ENCODE measurements at regions not wholly inside any gene's neighbourhood (a gene's known extent, or its start where the extent isn't known, plus 50 kb on each side); places are given as distances from the start of the nearest gene placed in this dataset.

DNA sequence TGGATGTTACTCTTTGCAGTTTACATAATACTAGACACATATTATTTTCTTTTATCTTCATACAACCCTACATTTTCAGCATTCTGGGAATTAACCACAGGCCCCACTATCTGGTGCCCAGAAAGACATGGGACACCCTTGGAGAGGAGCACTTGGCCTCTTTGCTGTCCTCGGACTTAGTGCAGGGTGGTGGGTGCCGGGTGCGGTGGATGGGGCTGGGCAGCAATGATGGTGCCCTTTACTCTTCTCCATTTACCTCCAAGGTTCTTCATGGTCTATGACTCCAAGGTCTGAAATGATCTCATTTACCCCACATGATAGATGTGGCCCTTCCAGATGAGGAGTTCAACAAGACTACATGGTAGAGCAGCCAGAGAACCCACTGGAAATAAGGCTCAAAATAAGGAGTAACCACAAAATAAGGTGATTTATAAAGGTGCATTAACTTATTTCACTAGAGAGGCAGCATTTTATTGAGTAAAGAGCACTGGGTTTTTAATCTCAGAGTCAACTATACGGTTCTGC, 56.2 kb upstream of the IGFBP3 start:
- no peak for DNase-seq (ENCODE audit: low read depth in 2 of 2)

DNA sequence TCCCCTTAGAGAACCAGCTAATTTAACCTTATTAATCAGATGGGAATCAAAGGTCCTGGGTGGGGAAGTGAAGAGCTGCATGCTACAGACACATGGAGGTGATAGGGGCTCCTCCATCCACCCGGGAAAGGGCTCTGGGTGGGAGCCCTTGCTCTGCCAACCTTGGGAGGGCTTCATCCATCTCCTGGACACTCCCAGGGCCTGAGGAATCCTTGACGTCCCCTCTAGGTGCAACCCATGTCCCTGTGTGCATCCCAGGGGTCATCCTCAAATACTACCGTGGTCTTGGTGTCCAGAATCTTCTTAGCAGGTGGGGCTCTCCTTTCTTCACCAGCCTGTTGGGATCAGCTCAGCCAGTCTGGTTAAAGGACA, 55.4 kb upstream of the IGFBP3 start:
- DNase-seq (ENCODE audit: low read depth in 2 of 2): no peak

DNA sequence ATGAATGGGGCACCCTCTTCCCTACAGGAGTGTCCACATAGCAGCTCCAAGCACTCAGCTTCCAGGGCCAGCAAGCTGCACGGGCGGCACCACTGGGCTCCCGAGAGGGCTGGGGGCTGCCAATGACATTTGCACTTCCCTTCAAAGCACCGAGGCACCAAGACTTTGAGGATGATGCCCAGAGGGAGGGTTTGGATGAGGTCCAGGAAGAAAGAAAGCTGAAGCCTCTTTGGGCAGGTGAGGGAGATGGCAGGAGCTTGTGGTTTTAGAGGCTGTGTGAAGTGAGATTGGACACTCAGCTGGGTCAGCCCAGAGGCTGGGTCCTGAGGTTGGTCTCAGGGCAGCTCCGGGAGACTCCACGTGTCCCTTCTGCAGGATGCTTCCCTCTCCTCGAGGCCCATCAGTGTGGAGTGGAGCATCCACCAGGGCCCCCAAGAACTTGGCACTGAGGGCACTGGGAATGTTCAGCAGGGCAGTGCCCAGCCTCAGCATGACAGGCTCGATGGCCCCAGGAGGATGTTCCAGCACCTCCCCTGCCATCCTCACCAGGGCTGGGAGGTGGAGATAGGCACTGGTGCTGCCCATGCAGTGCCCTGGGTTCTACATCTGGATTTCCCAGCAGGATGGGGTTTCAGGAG, 54.9 kb upstream of the IGFBP3 start:
- no peak for DNase-seq (ENCODE audit: low read depth in 2 of 2)

DNA sequence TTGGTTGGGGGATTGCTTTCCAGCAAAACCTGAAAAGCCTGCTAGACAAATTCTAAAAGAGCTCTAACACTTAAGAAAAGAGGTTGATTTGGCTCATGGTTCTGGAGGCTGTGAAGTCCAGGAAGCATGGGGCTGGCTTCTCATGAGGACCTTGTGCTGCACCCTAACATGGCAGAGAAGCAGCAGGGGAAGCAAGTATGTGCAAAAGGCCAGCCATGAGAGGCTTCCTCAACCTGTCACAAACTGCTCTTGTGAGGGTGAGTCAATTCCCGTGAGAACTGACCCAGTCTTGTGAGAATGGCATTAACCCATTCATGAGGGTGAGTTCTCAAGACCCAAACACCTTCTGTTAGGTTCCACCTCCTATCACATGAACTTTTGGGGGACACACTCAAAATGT, 54.3 kb upstream of the IGFBP3 start:
- DNase-seq (ENCODE audit: low read depth in 2 of 2): no peak

DNA sequence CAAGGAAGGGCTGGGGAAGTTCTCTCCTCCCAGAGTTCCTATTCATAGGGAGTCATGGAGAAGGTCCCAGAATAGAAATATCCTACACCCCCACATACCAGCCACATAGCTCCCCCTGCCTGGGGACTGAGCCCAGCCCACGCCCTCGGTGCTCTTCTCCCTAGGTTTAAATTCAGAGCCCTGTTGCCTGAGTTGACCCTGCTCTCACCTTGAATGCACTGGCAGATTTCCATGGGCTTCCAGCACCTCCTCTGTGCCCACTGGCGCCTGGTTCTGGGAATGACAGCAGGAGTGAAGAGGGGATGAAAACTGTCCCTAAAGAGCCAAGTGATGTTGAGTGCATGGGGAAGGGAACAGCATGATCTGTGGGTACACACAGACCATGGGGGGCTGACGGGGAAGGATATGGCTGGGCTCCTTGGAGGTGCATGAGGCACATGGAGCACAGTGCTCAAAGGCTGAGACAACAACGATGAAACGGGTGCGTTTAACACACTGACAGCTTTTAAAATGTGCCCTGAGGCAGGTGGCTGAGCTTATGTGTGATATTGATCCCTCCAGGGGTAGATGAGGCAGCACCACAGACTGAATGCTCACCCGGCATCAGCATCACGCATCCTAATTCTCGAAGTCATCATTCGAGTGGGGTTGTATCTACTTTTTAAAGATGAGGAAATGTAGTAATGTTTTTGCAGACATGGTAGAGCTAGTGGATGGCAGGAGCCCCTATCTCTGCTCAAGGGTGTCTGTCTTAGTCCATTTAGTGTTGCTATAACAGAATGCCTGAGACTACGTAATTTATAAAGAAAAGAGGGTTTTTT, 53.7 kb upstream of the IGFBP3 start:
- DNase-seq (ENCODE audit: low read depth in 2 of 2): no peak

DNA sequence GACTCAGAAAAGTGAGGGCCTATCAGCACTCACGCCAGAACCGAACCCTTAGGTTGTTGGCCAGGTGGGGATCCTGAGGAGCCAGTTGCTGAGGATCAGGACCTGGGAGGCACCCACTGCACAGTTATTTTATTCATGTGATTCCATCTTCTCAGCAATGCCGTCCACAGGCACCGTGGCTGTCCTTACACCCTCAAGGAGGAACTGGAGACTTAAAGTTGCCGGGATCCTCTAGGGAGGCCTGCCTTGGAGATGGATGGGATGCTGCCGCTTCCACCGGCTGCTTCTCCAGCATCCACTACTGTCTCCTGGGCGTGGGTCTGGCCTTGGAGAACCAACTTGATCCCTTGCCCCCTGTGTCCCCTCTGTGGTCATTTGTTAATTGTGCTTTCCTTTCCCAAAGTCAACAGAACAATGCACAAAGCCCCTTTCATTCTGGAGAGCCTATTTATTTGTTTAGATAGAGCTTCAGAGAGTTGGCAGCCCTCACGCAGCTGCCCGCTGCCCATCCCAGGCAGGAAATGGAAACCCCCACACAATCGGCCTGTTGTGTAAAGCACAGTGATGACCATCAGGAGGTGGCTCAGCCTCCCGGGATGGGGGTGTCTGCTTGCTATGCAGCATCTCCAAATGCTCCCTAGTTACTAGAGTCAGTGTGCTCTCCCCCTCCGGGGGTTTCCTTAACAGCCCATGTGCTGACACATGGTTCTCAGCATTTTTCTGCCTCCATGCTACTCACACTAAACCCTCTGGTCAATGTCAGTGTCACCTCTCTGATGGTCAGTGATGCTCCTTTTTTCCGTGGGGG, 52.9 kb upstream of the IGFBP3 start:
- no peak for DNase-seq (ENCODE audit: low read depth in 2 of 2)

DNA sequence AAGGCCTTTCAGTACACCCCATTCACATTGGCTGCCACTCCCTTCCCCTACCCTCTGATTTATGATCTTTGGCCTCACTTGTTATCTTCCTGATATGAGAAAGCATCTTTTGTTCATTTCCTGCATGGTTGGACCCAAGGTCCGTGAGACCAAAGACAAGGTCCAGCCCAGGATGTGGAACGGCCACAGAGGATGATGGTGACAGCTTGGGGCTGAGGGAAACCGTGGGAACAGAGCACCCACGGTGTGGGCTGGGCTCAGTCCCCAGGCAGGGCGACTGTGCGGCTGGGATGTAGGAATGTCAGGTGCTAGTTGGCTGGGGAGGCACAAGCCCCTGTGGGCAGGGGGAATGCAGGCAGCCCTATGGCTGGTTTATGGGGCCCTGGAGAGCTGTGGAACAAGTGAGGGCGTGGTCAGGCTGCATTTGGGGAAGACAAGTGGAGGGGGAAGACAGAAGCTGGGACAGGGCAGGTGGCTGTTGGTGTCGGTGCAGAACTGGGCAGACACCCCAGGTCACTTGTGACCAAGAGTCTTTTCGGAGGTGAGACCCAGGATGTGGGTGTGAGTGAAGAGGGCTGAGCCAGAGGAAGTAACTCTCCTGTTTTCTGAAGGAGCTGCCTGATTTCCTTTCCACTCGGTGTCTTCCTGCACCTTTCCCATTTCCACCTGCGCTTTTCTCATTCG, 51.7 kb upstream of the IGFBP3 start:
- no peak for DNase-seq (ENCODE audit: low read depth in 2 of 2)

DNA sequence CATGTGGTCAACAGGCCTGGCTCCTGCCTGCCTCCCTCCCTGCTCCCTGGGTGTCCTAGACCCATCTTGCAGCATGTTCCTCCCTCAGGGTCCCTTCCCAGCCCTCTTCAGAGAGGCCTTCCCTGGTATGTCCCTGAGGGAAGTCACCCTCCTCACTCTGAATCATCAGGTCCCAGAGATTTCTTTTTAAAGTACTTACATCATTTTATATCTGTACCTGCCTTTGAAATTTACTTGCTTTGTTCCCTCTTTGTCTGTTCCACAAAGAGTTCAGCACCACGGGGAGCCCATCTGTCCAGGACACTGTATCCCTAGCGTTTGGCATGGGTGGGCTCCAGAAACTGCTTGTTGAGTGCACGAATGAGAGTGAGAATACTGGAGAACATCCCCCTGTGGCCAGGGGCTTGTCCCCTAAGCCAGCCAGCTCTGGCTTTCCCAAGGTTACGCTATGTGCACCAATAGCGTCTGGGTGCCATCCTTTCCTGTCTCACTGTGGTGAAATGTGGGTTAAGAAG, 50.6 kb upstream of the IGFBP3 start:
- no peak for DNase-seq (ENCODE audit: low read depth in 2 of 2)

DNA sequence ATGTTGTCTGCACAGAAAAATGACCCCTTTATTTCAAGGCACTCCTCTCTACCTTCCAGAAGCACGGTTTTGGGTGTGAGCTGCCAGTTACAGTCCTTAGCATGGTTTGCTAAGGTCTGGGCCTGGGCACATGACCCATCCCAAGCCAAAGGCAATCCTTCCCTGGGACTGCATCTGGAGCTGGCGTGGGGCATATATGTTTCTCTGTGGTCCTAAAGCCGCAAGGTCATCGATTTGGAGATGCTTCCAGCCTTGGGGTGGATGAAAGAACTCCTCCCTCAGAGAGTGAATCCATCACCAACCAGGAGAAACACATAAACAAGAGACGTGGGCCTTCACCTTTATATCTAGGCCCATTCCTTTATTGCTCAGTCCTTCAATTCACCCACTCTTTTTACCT, 50.1 kb upstream of the IGFBP3 start:
- no peak for DNase-seq (ENCODE audit: low read depth in 2 of 2)

All from lung microvascular endothelial cell (primary cell).